ENCODE measurements at regions not wholly inside any gene's neighbourhood (a gene's known extent, or its start where the extent isn't known, plus 50 kb on each side); places are given as distances from the start of the nearest gene placed in this dataset.

DNA sequence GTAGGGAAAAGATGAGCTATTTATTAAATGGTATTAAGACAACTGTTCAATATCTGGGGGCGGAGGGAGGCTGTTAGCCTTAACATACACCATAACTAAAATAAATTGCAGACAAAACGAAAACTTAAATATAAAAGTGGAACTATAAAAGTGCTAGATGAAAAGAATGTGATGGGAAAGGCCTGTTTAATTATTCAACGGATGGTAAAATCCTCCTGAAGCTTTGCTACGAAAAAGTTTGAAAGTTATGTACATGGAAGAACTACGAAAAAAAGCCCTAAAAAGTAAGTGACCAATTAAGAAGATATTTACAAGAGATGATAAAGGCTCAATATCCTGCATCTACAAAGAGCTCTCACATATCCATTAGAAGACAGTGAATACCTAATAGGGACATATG lies 197.8 kb upstream of the IER5L start:
- Histone ChIP-seq H3K27me3 (ENCODE audit: low read depth) (no peaks in the 10 kb centered on the region), H3K9me3 (no peaks in the 10 kb centered on the region), H3K36me3 (replicated peaks) (no peaks in the 10 kb centered on the region), H3K4me3 (no peak overlapping the region), H3K4me1 (no peaks in the 10 kb centered on the region)
- in situ Hi-C loops (cut with MboI; ENCODE audit: low sequenced_read_pairs): no loop called here
- no peak for DNase-seq (ENCODE audit: low spot score in 2 of 2)

DNA sequence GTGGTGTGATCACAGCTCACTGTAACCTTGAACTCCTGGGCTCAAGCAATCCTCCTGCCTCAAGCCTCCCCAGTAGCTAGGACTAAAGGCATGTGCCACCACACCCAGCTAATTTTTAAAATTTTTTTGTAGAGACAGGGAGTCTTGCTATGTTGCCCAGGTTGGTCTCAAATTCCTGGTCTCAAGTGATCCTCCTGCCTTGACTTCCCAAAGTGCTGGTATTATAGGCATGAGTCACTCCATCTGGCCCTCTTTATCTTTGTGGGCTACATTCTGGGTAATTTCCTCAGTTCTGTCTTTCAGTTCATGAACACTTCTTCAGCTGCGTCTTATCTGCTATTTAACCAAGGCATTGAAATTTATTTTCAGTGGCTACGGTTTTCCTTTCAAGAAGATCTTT lies 196.6 kb upstream of the IER5L start:
- no peak for DNase-seq (ENCODE audit: low spot score in 2 of 2)
- in situ Hi-C loops (cut with MboI; ENCODE audit: low sequenced_read_pairs): no loop called here

DNA sequence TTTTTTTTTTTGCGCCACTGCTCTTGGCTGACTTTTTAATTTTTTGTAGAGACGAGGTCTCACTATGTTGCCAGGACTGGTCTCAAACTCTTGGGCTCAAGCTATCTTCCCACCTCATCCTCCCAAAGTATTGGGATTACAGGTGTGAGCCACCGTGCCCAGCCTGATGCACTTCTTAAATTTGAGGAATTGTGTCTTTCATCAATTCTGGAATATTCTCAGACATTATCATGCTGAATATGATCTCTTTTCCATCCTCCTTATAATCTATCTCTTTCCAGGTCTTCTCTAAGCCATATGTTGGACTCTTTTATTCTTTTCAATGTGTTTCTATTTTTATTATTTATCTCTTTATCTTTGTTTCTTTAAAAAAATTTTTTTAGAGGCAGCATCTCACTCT lies 196.2 kb upstream of the IER5L start:
- Histone ChIP-seq H3K4me1 (no peaks in the 10 kb centered on the region), H3K9me3 (no peaks in the 10 kb centered on the region; the same call in 1 of the 2 replicates), H3K27me3 (ENCODE audit: low read depth) (no peaks in the 10 kb centered on the region), H3K36me3 (replicated peaks) (no peaks in the 10 kb centered on the region), H3K4me3 (no peak overlapping the region)
- DNase-seq (ENCODE audit: low spot score in 2 of 2): no peak
- in situ Hi-C loops (cut with MboI; ENCODE audit: low sequenced_read_pairs): no loop called here

More for the DNA sequence above, 196.6 kb upstream of the IER5L start:
- Histone ChIP-seq H3K4me3 (no peak overlapping the region), H3K9me3 (no peaks in the 10 kb centered on the region; the same call in 1 of the 2 replicates), H3K4me1 (no peaks in the 10 kb centered on the region), H3K36me3 (replicated peaks) (no peaks in the 10 kb centered on the region), H3K27me3 (ENCODE audit: low read depth) (no peaks in the 10 kb centered on the region)

DNA sequence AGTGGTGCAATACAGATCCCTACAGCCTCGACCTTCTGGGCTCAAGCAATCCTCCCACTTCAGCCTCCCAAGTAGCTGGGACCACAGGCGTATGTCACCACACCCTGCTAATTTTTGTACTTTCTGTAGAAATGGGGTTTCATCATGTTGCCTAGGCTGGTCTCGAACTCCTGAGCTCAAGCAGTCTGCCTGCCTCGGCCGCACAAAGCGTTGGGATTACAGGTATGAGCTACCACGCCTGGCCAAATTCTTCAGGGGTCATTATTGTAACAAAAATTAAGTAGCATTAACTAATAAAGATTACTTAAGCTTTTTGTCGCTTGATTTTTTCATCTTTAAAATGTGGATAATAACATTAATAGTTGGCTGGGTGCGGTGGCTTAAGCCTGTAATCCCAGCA lies 195.3 kb upstream of the IER5L start:
- DNase-seq (ENCODE audit: low spot score in 2 of 2): no peak
- in situ Hi-C loops (cut with MboI; ENCODE audit: low sequenced_read_pairs): no loop called here
- Histone ChIP-seq H3K9me3 (no peaks in the 10 kb centered on the region; the same call in 1 of the 2 replicates), H3K4me3 (no peak overlapping the region), H3K36me3 (replicated peaks) (no peaks in the 10 kb centered on the region), H3K4me1 (no peaks in the 10 kb centered on the region), H3K27me3 (ENCODE audit: low read depth) (no peaks in the 10 kb centered on the region)

DNA sequence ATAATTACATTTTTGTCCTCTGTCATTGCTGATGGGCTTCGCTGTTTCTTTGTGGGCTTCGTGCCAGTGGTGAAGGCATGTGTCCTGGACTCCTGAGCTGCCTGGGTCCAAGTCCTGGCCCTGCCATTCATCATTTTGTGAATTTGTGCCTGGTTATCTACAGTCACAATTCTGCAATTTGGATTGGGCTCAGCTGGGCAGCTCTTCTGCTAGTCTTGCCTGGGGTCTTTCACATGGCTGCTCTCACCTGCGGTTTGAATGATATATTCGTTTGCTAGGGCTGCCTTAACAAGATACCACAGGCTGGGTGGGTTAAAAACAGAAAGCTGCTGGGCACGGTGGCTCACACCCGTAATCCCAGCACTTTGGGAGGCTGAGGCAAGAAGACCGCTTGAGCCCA lies 192.7 kb upstream of the IER5L start:
- no peak for DNase-seq (ENCODE audit: low spot score in 2 of 2)
- Histone ChIP-seq H3K4me3 (no peak overlapping the region), H3K27me3 (ENCODE audit: low read depth) (no peaks in the 10 kb centered on the region), H3K4me1 (no peaks in the 10 kb centered on the region), H3K9me3 (no peaks in the 10 kb centered on the region; the same call in 1 of the 2 replicates), H3K36me3 (replicated peaks) (no peaks in the 10 kb centered on the region)
- in situ Hi-C loops (cut with MboI; ENCODE audit: low sequenced_read_pairs): no loop called here

DNA sequence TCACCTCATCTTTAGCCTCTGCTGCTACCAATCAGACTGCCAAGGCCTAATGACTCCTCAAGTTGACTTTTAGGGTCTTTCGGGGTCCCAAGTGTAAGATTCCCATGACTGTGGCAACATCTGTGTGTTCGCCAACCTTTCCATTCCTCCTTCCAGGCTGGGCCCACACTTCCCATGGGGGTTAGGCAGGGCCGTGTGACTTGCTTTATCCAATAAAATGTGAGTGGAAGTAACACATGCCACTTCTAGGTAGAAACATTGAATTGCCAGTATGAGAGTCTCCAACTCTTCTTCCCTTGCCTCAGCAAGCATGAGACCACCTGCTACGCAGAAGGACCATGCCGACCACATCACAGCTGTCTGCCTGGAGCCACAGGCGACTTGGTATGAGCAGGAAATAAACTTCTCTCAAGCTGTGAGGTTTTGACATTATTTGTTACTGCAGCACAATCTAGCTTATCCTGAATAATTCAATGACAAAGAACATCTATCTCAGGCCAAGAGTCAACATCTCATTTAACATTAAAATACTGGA lies 190.4 kb upstream of the IER5L start:
- in situ Hi-C loops (cut with MboI; ENCODE audit: low sequenced_read_pairs): no loop called here
- Histone ChIP-seq H3K36me3 (replicated peaks) (no peaks in the 10 kb centered on the region), H3K9me3 (no peaks in the 10 kb centered on the region; the same call in 1 of the 2 replicates), H3K4me3 (no peak overlapping the region), H3K27me3 (ENCODE audit: low read depth) (no peaks in the 10 kb centered on the region), H3K4me1 (no peaks in the 10 kb centered on the region)
- DNase-seq (ENCODE audit: low spot score in 2 of 2): no peak

DNA sequence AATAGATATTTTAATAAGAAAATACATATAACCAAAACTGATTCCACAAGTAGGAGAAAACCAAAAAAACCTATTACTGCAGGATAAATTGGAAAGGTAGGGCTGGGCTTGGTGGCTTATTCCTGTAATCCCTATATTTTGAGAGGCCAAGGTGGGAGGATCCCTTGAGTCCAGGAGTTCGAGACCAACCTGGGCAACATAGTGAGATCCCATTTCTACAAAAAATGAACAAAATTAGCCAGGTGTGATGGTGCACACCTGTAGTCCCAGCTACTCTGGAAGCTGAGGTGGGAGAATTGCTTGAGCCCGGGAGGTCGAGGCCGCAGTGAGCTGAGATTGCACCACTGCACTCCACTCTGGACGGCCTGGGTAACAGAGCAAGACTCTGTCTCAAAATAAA lies 189.2 kb upstream of the IER5L start:
- Histone ChIP-seq H3K4me1 (no peaks in the 10 kb centered on the region), H3K9me3 (no peaks in the 10 kb centered on the region; the same call in 1 of the 2 replicates), H3K27me3 (ENCODE audit: low read depth) (no peaks in the 10 kb centered on the region), H3K36me3 (replicated peaks) (no peaks in the 10 kb centered on the region), H3K4me3 (no peak overlapping the region)
- in situ Hi-C loops (cut with MboI; ENCODE audit: low sequenced_read_pairs): no loop called here
- DNase-seq (ENCODE audit: low spot score in 2 of 2): no peak

DNA sequence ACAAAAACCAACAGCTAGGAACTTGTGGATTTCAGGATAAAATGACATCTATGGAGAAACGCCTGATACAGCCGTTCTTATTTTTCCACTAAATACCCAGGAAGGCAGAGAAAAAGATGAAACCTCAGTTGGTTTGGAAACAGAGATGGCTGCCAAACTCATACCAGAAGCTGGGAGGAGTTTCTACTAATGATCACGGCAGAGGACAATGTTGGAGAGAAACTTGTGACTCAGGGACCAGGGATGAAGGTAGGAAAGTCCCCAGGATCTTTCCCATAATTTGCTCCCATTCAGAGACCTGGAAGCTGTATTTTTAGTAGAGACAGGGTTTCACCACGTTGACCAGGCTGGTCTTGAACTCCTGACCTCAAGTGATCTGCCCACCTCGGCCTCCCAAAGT lies 187.1 kb upstream of the IER5L start:
- H3K36me3 ChIP-seq (replicated peaks): no peaks in the 10 kb centered on the region
- H3K9me3 ChIP-seq: no peaks in the 10 kb centered on the region; the same call in 1 of the 2 replicates
- H3K4me1 ChIP-seq: no peaks in the 10 kb centered on the region
- H3K4me3 ChIP-seq: no peak overlapping the region
- no peak for DNase-seq (ENCODE audit: low spot score in 2 of 2)
- in situ Hi-C loops (cut with MboI; ENCODE audit: low sequenced_read_pairs): no loop called here
- H3K27me3 ChIP-seq (ENCODE audit: low read depth): no peaks in the 10 kb centered on the region

DNA sequence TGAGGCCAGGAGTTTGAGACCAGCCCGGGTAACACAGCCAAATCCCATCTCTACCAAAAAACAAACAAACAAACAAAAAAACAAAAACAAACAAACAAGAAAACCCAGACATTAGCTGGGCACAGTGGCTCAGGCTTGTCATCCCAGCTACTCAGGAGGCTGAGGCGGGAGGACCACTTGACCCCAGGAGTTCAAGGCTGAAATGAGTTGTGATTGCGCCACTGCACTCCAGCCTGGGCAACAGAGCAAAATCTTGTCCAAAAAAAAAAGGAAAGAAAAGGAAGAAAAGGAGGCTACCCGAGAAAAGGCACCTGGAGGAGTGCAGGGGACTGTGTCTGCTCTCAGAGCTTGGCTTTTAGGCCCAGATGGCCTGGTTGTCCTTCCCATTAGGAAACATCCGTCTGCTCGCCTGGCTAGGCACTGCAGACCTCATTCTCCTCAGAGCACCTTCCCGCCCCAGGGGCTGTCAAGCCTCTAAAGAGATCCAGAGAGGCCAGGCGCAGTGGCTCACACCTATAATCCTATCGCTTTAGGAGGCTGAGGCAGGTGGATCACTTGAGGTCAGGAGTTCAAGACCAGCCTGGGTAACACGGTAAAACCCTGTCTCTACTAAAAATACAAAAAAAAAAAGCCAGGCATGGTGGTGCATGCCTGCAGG lies 185.3 kb upstream of the IER5L start:
- Histone ChIP-seq H3K27me3 (ENCODE audit: low read depth) (no peaks in the 10 kb centered on the region), H3K9me3 (no peaks in the 10 kb centered on the region), H3K4me3 (no peak overlapping the region), H3K36me3 (replicated peaks) (no peaks in the 10 kb centered on the region), H3K4me1 (no peaks in the 10 kb centered on the region)
- in situ Hi-C loops (cut with MboI; ENCODE audit: low sequenced_read_pairs): no loop called here
- DNase-seq (ENCODE audit: low spot score in 2 of 2): no peak

DNA sequence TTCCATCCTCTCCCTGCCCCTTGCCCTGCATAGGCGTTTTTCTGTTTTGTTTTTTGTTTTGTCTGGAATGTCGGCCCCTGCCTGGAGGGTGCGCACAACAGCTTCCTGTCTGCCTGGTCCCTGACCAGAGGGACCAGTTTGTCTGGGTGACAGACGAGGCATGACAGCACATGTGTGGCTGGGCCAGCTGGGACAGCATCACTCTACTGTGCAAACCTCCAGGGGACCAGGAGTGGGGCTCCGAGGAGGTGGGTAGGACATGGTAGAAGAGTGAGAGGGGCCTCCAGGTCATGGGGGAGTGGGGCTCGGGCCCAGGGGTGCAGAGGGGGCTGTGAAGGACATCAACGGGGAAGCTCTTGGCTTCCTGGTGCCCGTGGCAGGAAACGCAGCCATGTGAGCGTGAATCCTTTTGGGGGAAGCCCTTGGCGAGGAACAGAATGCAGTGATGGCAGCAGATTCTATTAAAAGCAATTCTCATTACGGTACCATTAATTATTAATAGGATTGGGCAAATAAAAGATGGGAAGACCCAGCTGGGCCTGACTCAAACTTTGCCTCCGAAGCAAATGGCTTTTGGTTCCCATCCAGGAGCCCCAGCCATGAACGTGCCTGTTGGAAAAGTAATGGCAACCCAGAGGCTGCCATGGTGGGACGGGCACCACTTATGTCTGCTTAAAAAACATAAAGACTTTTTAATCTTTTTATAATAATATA lies 184.4 kb upstream of the IER5L start:
- DNase-seq (ENCODE audit: low spot score in 2 of 2): no peak
- Histone ChIP-seq H3K27me3 (ENCODE audit: low read depth) (no peaks in the 10 kb centered on the region), H3K4me1 (no peaks in the 10 kb centered on the region), H3K4me3 (no peak overlapping the region), H3K36me3 (replicated peaks) (no peaks in the 10 kb centered on the region), H3K9me3 (no peaks in the 10 kb centered on the region)
- in situ Hi-C loops (cut with MboI; ENCODE audit: low sequenced_read_pairs): no loop called here

DNA sequence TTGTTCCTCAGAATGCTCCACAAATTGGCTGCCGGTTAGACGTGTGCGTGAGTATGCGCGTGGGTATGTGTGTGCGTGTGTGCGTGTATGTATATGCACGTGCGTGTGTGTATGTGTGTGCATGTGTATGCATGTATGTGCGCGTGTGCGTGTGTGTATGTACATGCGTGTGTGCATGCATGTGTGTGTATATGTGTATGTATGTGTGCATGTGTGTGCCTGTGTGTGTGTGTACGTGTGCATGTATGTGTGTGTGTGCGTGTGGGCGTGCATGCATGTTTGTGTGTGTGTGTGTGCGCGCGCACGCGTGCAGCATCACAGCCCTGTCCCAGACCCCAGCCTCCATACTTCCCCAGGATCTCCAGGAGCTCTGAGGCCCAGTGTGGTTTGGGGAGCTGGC lies 183.1 kb upstream of the IER5L start:
- Histone ChIP-seq H3K4me3 (no peak overlapping the region), H3K36me3 (replicated peaks) (no peaks in the 10 kb centered on the region), H3K4me1 (no peaks in the 10 kb centered on the region), H3K9me3 (no peaks in the 10 kb centered on the region), H3K27me3 (ENCODE audit: low read depth) (no peaks in the 10 kb centered on the region)
- DNase-seq (ENCODE audit: low spot score in 2 of 2): no peak
- in situ Hi-C loops (cut with MboI; ENCODE audit: low sequenced_read_pairs): no loop called here

DNA sequence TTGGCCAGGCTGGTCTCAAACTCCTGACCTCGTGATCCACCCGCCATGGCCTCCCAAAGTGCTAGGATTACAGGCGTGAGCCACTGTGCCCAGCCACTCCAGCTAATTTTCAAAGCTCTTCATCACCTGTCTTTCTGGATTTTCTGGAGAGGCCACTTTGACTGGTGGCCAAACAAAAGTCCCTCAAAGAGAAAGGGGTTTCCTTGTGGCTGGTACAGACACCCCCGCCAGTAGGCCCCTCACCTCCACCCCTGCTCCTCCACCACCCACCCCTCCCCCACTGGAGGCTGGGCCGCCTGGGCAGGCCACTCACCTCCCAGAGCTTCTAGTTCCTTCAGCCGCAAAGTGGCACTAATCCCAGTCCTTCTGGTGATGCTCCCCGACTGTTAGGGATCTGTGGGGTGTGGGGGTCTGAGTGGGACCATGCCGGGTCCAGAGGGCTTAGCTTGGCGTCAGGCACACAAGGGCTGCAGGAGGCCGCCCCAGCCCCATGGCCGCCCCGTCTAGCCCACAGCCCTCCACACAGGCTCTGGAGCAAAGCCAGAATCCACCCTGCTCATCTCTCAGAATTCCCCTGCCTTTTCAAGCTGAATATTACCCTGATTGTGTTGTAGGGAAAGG lies 182.0 kb upstream of the IER5L start:
- in situ Hi-C loops (cut with MboI; ENCODE audit: low sequenced_read_pairs): no loop called here
- Histone ChIP-seq H3K36me3 (replicated peaks) (no peaks in the 10 kb centered on the region), H3K4me3 (no peak overlapping the region), H3K27me3 (ENCODE audit: low read depth) (no peaks in the 10 kb centered on the region), H3K4me1 (no peaks in the 10 kb centered on the region), H3K9me3 (no peaks in the 10 kb centered on the region)
- no peak for DNase-seq (ENCODE audit: low spot score in 2 of 2)

DNA sequence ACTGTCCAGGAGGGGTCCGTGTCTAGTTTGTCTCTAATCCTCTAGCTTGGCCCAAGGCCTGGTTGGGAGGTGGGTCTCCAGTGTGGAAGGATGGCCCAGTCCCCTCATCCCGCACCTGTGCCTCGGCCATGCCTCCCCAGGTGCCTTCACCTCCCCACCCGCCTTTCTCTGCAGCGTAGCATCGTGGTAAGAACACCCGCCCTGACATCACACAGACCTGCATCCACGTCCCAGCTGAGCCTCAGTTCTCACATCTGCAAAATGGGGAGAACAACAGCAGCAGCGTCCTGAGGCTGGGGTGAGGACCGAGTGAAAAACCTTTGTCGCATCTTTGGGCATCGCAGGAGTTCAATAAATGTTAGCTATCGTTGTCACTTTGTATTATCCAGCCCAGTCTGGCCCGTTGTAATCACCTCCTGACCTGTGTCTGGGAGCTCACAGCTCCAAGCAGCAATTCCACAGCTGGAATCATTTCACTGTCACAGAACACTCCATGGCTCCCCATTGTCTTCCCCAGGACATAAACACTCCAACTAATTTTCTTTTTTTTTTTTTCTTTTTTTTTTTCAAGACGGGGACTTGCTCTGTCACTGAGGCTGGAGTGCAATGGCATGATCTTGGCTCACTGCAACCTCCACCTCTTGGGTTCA lies 181.2 kb upstream of the IER5L start:
- Histone ChIP-seq H3K27me3 (ENCODE audit: low read depth) (no peaks in the 10 kb centered on the region), H3K36me3 (replicated peaks) (no peaks in the 10 kb centered on the region), H3K4me1 (no peaks in the 10 kb centered on the region), H3K9me3 (no peaks in the 10 kb centered on the region), H3K4me3 (no peak overlapping the region)
- in situ Hi-C loops (cut with MboI; ENCODE audit: low sequenced_read_pairs): no loop called here
- no peak for DNase-seq (ENCODE audit: low spot score in 2 of 2)

Measured in HAP-1 (cell line).